SK-N-SH (cell line): ENCODE measurements at regions not wholly inside any gene's neighbourhood (a gene's known extent, or its start where the extent isn't known, plus 50 kb on each side); places are given as distances from the start of the nearest gene placed in this dataset.

Source experiments
- CTCF ChIA-PET: fragments of 300-600, 350-600 bp; formaldehyde crosslinking; extraction: SDS; loops from one replicate; lab custom pipeline; 2021; lab: Yijun Ruan, JAX
- POLR2A ChIA-PET: fragments of 350-600 bp; sonication (Branson Sonifier 250); formaldehyde crosslinking; extraction: SDS; loops from one replicate; lab custom pipeline; 2020; ENCODE audit warnings: antibody characterized with exemption, inconsistent platforms; lab: Yijun Ruan, JAX
- DNase-seq: peaks from one replicate; pipeline ENCODE4 v3.0.0; 2012
- H2AFZ ChIP-seq: fragments of 200-600 bp; sonication (generic); 2 replicates; pipeline ENCODE4 v1.8.1; 2016; ENCODE audit warnings: antibody characterized with exemption, mild to moderate bottlenecking, low read depth
- H3F3A ChIP-seq: fragments of 200-600 bp; sonication (generic); replicated peaks from 2 replicates; pipeline ENCODE3; 2016; ENCODE audit warnings: antibody characterized with exemption, mild to moderate bottlenecking; ENCODE audit not compliant: insufficient read depth
- H3K27ac ChIP-seq, 2 experiments: fragments of 200-500 bp in 1 of 2; fragments of 200-600 bp in 1 of 2; sonication (Bioruptor generic) in 1 of 2; sonication (generic), shearing (Covaris generic) in 1 of 2; 2 replicates each; pipeline versions ENCODE4 v1.5.1 to v1.6.1; 2014 to 2016; ENCODE audit warnings: low read depth in 2 of 2, inconsistent platforms in 1 of 2, low read length in 1 of 2, mild to moderate bottlenecking in 1 of 2, mixed read lengths in 1 of 2
- H3K27me3 ChIP-seq: fragments of 200-600 bp; sonication (generic), shearing (Covaris generic); 2 replicates; pipeline ENCODE4 v1.6.1; 2016; ENCODE audit warnings: mixed run types; ENCODE audit not compliant: insufficient read depth
- H3K36me3 ChIP-seq, 2 experiments: fragments of 200-500 bp in 1 of 2; fragments of 200-600 bp in 1 of 2; sonication (Bioruptor generic) in 1 of 2; sonication (generic) in 1 of 2; replicated peaks in 1 of 2; 2 replicates each; pipeline versions ENCODE3 to v1.5.1; 2014 to 2016; ENCODE audit warnings: low read length in 1 of 2, mild to moderate bottlenecking in 1 of 2; ENCODE audit not compliant: insufficient read depth in 2 of 2, control insufficient read depth in 1 of 2
- H3K4me1 ChIP-seq, 2 experiments: fragments of 200-500 bp in 1 of 2; fragments of 200-600 bp in 1 of 2; sonication (Bioruptor generic) in 1 of 2; sonication (generic), shearing (Covaris generic) in 1 of 2; 2 replicates each; pipeline versions ENCODE4 v1.5.1 to v1.6.1; 2014 to 2016; ENCODE audit warnings: low read depth in 1 of 2, low read length in 1 of 2, mixed run types in 1 of 2; ENCODE audit not compliant: insufficient read depth in 2 of 2, control insufficient read depth in 1 of 2
- H3K4me2 ChIP-seq: fragments of 200-600 bp; sonication (generic), shearing (Covaris generic); 2 replicates; pipeline ENCODE4 v1.6.1; 2017; ENCODE audit warnings: mixed run types
- H3K4me3 ChIP-seq, 2 experiments: fragments of 200-500 bp in 1 of 2; fragments of 200-600 bp in 1 of 2; sonication (Bioruptor generic) in 1 of 2; sonication (generic), shearing (Covaris generic) in 1 of 2; 2 replicates each; pipeline versions ENCODE4 v1.5.1 to v1.8.1; 2014 to 2016; ENCODE audit warnings: low read depth in 2 of 2, inconsistent platforms in 1 of 2, low read length in 1 of 2, mild to moderate bottlenecking in 1 of 2, mixed read lengths in 1 of 2, moderate library complexity in 1 of 2
- H3K79me2 ChIP-seq: fragments of 200-600 bp; sonication (generic); 2 replicates; pipeline ENCODE4 v1.8.1; 2017; ENCODE audit warnings: mild to moderate bottlenecking; ENCODE audit not compliant: insufficient read depth
- H3K9ac ChIP-seq: fragments of 200-600 bp; sonication (generic); 2 replicates; pipeline ENCODE4 v1.6.1; 2017; ENCODE audit warnings: mixed run types
- H3K9me2 ChIP-seq: fragments of 200-600 bp; sonication (generic); 2 replicates; pipeline ENCODE4 v1.6.1; 2017; ENCODE audit warnings: mixed run types
- H3K9me3 ChIP-seq: fragments of 200-600 bp; sonication (generic); 2 replicates; pipeline ENCODE4 v1.6.1; 2017; ENCODE audit warnings: mixed run types, mild to moderate bottlenecking, moderate library complexity
- H4K20me1 ChIP-seq: fragments of 200-600 bp; sonication (generic); 2 replicates; pipeline ENCODE4 v1.6.1; 2017; ENCODE audit warnings: mild to moderate bottlenecking, mixed run types; ENCODE audit not compliant: insufficient read depth
- CHD2 ChIP-seq: fragments of 150-350 bp; IDR thresholded peaks from 2 replicates; pipeline ENCODE4 v1.6.1; 2018; ENCODE audit warnings: low read length; ENCODE audit not compliant: partially characterized antibody
- ELF1 ChIP-seq: IDR thresholded peaks from 2 replicates; pipeline ENCODE4 v1.4.0; 2012
- EP300 ChIP-seq, 2 experiments: IDR thresholded peaks; 2 replicates each; pipeline versions ENCODE4 v1.4.0 to v1.6.1; 2012; ENCODE audit warnings: borderline replicate concordance in 1 of 2, low read depth in 1 of 2, low read length in 1 of 2
- FOXJ3 ChIP-seq: sonication (generic); formaldehyde crosslinking; IDR thresholded peaks from 2 replicates; pipeline ENCODE4 v1.5.1; 2020; ENCODE audit warnings: mild to moderate bottlenecking, missing genetic modification reagents
- FOXM1 ChIP-seq: IDR thresholded peaks from 2 replicates; pipeline ENCODE4 v1.4.0; 2012; ENCODE audit warnings: low read depth, mild to moderate bottlenecking
- GATA2 ChIP-seq: sonication (generic); formaldehyde crosslinking; IDR thresholded peaks from 2 replicates; pipeline ENCODE4 v1.5.0; 2020; ENCODE audit warnings: mild to moderate bottlenecking, missing genetic modification reagents
- JUND ChIP-seq: IDR thresholded peaks from 2 replicates; pipeline ENCODE4 v1.4.0; 2012
- MAX ChIP-seq: IDR thresholded peaks from 2 replicates; pipeline ENCODE4 v1.4.0; 2012; ENCODE audit warnings: low read depth
- PBX3 ChIP-seq: IDR thresholded peaks from 2 replicates; pipeline ENCODE4; 2012
- POLR2AphosphoS5 ChIP-seq: IDR thresholded peaks from 2 replicates; pipeline ENCODE4 v1.6.1; 2012; ENCODE audit warnings: low read depth, low read length
- RXRA ChIP-seq: IDR thresholded peaks from 2 replicates; pipeline ENCODE4 v1.4.0; 2012; ENCODE audit warnings: low read depth, mild to moderate bottlenecking, borderline replicate concordance
- SIN3A ChIP-seq: IDR thresholded peaks from 2 replicates; pipeline ENCODE4 v1.6.1; 2012; ENCODE audit warnings: low read depth, mild to moderate bottlenecking, low read length, moderate library complexity, borderline replicate concordance
- SMC3 ChIP-seq: IDR thresholded peaks from 2 replicates; pipeline ENCODE4 v1.6.1; 2012; ENCODE audit warnings: low read depth, low read length, improper control_type of control experiment
- TCF12 ChIP-seq: IDR thresholded peaks from 2 replicates; pipeline ENCODE4 v1.4.0; 2012
- USF1 ChIP-seq: IDR thresholded peaks from 2 replicates; pipeline ENCODE4 v1.4.0; 2012; ENCODE audit warnings: low read depth, borderline replicate concordance
- USF2 ChIP-seq: fragments of 150-350 bp; IDR thresholded peaks from 2 replicates; pipeline ENCODE4 v1.6.1; 2017; ENCODE audit warnings: antibody characterized with exemption, low read length, low read depth, borderline replicate concordance
- YY1 ChIP-seq: IDR thresholded peaks from 2 replicates; pipeline ENCODE4 v1.4.0; 2012; ENCODE audit warnings: low read depth, mild to moderate bottlenecking
- WGBS: methylation state at CpG from one replicate; pipeline ENCODE4 v1.1.6; 2017; ENCODE audit warnings: low lambda C conversion rate; 5-methylcytosine and 5-hydroxymethylcytosine counted together
- TF ChIP-seq, protein P1 (sequence below): IDR thresholded peaks from 2 replicates; pipeline ENCODE4 v1.4.0; 2012; ENCODE audit warnings: low read depth, borderline replicate concordance
- TF ChIP-seq, protein P2 (sequence below): IDR thresholded peaks from 2 replicates; pipeline ENCODE4 v1.6.1; 2012; ENCODE audit warnings: mild to moderate bottlenecking, low read depth, low read length, moderate library complexity

DNA sequence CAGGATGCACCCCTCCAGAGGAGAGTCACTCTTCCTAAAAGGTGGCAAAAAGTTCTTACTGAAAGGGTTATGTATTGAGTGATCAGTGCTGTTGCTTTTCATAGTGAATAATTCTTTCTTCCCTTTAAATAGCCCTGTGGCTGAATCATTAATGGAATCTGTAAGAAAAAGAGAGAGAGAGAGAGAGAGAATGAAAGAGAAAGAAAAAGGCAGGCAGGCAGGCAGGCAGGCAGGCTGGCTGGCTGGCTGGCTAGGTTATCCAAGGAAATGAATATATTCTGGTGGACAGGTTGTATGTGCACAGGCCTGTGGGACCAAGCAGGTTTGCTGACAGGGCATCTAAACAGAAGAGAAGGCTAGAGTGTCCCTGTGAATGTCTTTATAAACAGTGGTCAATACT is 100.5 kb downstream of the DLEU7 start (continued):
- TF ChIP-seq USF2, result no peak
- no peak for TF ChIP-seq GATA2
- TF ChIP-seq JUND, result no peak
- TF ChIP-seq, protein P1, sequence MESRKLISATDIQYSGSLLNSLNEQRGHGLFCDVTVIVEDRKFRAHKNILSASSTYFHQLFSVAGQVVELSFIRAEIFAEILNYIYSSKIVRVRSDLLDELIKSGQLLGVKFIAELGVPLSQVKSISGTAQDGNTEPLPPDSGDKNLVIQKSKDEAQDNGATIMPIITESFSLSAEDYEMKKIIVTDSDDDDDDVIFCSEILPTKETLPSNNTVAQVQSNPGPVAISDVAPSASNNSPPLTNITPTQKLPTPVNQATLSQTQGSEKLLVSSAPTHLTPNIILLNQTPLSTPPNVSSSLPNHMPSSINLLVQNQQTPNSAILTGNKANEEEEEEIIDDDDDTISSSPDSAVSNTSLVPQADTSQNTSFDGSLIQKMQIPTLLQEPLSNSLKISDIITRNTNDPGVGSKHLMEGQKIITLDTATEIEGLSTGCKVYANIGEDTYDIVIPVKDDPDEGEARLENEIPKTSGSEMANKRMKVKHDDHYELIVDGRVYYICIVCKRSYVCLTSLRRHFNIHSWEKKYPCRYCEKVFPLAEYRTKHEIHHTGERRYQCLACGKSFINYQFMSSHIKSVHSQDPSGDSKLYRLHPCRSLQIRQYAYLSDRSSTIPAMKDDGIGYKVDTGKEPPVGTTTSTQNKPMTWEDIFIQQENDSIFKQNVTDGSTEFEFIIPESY, result no peak
- TF ChIP-seq SMC3, result no peak
- TF ChIP-seq FOXM1, result no peak

- Histone ChIP-seq H3K9ac (no peak overlapping the region), H3F3A (no peaks in the 10 kb centered on the region), H3K4me3 (no peak overlapping the region), H3K27ac (no peak overlapping the region), H3K4me1 (no peaks in the 10 kb centered on the region), H3K79me2 (no peaks in the 10 kb centered on the region), H3K9me3 (no peaks in the 10 kb centered on the region)
- CTCF ChIA-PET, result no interaction called here
- WGBS, result 76% methylated on average over 6 of the region's 6 CpGs
- DNase-seq, result no peak
- no peak for TF ChIP-seq JUND
- no peak for TF ChIP-seq ELF1
- TF ChIP-seq SIN3A, result no peak
- no peak for TF ChIP-seq FOXM1
- no peak for TF ChIP-seq PBX3
- TF ChIP-seq CHD2, result no peak
- TF ChIP-seq TCF12, result no peak
- TF ChIP-seq USF2, result no peak
- TF ChIP-seq, protein P1, result no peak
- TF ChIP-seq USF1, result no peak
- no peak for TF ChIP-seq FOXJ3 (CRISPR knock-in tag)
- TF ChIP-seq, protein P2, sequence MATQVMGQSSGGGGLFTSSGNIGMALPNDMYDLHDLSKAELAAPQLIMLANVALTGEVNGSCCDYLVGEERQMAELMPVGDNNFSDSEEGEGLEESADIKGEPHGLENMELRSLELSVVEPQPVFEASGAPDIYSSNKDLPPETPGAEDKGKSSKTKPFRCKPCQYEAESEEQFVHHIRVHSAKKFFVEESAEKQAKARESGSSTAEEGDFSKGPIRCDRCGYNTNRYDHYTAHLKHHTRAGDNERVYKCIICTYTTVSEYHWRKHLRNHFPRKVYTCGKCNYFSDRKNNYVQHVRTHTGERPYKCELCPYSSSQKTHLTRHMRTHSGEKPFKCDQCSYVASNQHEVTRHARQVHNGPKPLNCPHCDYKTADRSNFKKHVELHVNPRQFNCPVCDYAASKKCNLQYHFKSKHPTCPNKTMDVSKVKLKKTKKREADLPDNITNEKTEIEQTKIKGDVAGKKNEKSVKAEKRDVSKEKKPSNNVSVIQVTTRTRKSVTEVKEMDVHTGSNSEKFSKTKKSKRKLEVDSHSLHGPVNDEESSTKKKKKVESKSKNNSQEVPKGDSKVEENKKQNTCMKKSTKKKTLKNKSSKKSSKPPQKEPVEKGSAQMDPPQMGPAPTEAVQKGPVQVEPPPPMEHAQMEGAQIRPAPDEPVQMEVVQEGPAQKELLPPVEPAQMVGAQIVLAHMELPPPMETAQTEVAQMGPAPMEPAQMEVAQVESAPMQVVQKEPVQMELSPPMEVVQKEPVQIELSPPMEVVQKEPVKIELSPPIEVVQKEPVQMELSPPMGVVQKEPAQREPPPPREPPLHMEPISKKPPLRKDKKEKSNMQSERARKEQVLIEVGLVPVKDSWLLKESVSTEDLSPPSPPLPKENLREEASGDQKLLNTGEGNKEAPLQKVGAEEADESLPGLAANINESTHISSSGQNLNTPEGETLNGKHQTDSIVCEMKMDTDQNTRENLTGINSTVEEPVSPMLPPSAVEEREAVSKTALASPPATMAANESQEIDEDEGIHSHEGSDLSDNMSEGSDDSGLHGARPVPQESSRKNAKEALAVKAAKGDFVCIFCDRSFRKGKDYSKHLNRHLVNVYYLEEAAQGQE, result no peak
- TF ChIP-seq YY1, result no peak
- no peak for TF ChIP-seq RXRA
- no peak for TF ChIP-seq POLR2AphosphoS5
- no peak for TF ChIP-seq SMC3
- no peak for TF ChIP-seq MAX
- no peak for TF ChIP-seq EP300 (IDR thresholded peaks at IDR 0.05; ENCODE audit: borderline replicate concordance in 1 of 2, low read depth in 1 of 2, low read length in 1 of 2)
- TF ChIP-seq, all 33 proteins: peak for 0
- Histone ChIP-seq H3K4me2 (no peak overlapping the region), H2AFZ (no peak overlapping the region), H3K9me2 (no peaks in the 10 kb centered on the region), H4K20me1 (no peaks in the 10 kb centered on the region), H3K36me3 (no peaks in the 10 kb centered on the region), H3K27me3 (no peaks in the 10 kb centered on the region)
- POLR2A ChIA-PET, result no interaction called here
Observed at GRCh38 chr13:50744116-50744660, 99.3 kb downstream of the DLEU7 start.
